Central memory CD8-positive, alpha-beta T cell (primary cell): ENCODE measurements at regions not wholly inside any gene's neighbourhood (a gene's known extent, or its start where the extent isn't known, plus 50 kb on each side); places are given as distances from the start of the nearest gene placed in this dataset.

Experiments
- ATAC-seq: fragments of 150-1000 bp; cut with Tn5 transposase; replicated peaks from 2 replicates; pipeline ENCODE4 v1.10.0; 2022; ENCODE audit warnings: mild to moderate bottlenecking, moderate FRiP score, moderate number of reproducible peaks; ENCODE audit not compliant: poor library complexity, severe bottlenecking; ENCODE audit errors: extremely low read depth
- DNase-seq, 2 donors: peaks; one replicate each; pipeline ENCODE4 v3.0.0; 2021; ENCODE audit warnings: low spot score in 2 of 2
- H3K27ac Mint-ChIP-seq: one replicate; pipeline ENCODE4 v1.8.0; 2022; ENCODE audit warnings: low read depth, mild to moderate bottlenecking, moderate library complexity, mixed read lengths
- H3K27me3 Mint-ChIP-seq: one replicate; pipeline ENCODE4 v1.8.0; 2022; ENCODE audit warnings: mixed read lengths
- H3K36me3 Mint-ChIP-seq: one replicate; pipeline ENCODE4 v1.8.0; 2022; ENCODE audit warnings: mild to moderate bottlenecking, moderate library complexity, mixed read lengths; ENCODE audit not compliant: insufficient read depth
- H3K4me1 Mint-ChIP-seq: one replicate; pipeline ENCODE4 v1.8.0; 2022; ENCODE audit warnings: mixed read lengths
- H3K4me3 Mint-ChIP-seq: one replicate; pipeline ENCODE4 v1.8.0; 2022; ENCODE audit warnings: mild to moderate bottlenecking, moderate library complexity, mixed read lengths
- H3K9me3 Mint-ChIP-seq: one replicate; pipeline ENCODE4 v1.8.0; 2022; ENCODE audit warnings: mixed read lengths

- Mint-ChIP-seq H3K27ac (no peak overlapping the region), H3K4me1 (no peaks in the 10 kb centered on the region), H3K9me3 (no peaks in the 10 kb centered on the region), H3K27me3 (peaks cover 53% of the 10 kb centered on the region), H3K4me3 (no peak overlapping the region), H3K36me3 (no peaks in the 10 kb centered on the region)
- ATAC-seq: no peak
- DNase-seq: no peak
Observed at GRCh38 chr17:62895320-62896301, 70.4 kb upstream of the TANC2 start.

GRCh38 chr17:62892870-62893338 is 73.1 kb upstream of the TANC2 start:
- Mint-ChIP-seq H3K9me3 (no peaks in the 10 kb centered on the region), H3K36me3 (no peaks in the 10 kb centered on the region), H3K4me1 (no peaks in the 10 kb centered on the region), H3K27ac (no peak overlapping the region), H3K4me3 (no peak overlapping the region), H3K27me3 (peaks cover 41% of the 10 kb centered on the region)
- DNase-seq (no peak), ATAC-seq (peak; percentile 19)

DNA sequence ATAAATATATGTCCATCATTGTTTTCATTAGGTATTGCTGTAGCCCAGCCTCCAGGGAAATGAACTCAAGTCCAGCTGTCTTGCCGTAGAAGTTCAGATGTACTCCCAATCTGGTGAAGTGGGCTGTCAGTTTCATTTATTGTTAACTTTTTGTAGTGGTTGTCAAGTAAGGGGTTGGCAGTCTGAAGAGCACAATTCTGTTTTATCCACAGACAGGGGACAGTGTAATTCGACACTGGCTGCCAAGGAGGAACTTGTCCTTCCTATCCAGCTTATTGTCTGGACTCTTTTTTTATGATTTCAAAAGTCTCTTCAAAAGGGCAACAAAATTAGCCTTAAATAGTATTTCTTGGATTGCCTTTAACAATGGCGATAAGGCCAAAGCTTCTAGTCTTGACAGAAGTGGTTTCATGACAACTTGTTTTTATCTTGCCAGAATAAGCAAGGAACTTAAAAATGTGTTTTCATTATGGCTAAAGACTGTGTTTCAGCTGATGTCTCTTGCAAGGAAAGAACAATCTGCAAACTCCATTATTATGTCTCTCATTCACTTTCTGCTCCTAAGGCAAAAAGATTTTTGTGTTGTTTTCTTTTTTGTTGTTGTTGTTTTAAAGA is 73.9 kb upstream of the TANC2 start:
- Mint-ChIP-seq H3K27me3 (peaks cover 41% of the 10 kb centered on the region), H3K9me3 (no peaks in the 10 kb centered on the region), H3K4me1 (no peaks in the 10 kb centered on the region), H3K4me3 (no peak overlapping the region), H3K27ac (no peak overlapping the region), H3K36me3 (no peaks in the 10 kb centered on the region)
- no peak for ATAC-seq
- DNase-seq: no peak

DNA sequence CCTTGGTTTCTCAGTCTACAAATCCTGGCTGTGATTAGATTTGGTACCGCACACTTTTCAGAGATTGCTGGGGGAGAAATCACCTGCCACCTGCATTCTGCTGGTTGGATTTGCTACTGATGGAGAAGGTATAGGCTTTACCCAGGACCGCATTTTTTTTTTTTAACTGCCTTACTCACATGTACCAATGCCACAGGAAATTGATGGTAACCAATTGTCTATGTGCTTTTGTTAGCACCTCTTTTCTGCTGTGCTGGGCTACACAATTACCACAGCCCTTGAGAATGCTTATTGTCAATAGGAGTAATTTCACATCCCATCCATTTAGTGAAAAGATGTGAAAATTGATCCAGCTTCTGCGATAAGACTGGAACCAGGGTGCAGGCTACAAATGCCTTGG is 74.4 kb upstream of the TANC2 start:
- Mint-ChIP-seq H3K4me3 (no peak overlapping the region), H3K9me3 (no peaks in the 10 kb centered on the region), H3K4me1 (no peaks in the 10 kb centered on the region), H3K27ac (no peak overlapping the region), H3K27me3 (peaks cover 41% of the 10 kb centered on the region), H3K36me3 (no peaks in the 10 kb centered on the region)
- DNase-seq (no peak), ATAC-seq (no peak)

- H3K9me3 Mint-ChIP-seq: no peaks in the 10 kb centered on the region
- H3K36me3 Mint-ChIP-seq: no peaks in the 10 kb centered on the region
- no peak overlapping the region for H3K27ac Mint-ChIP-seq
- ATAC-seq (no peak), DNase-seq (no peak)
- H3K4me3 Mint-ChIP-seq: no peak overlapping the region
- H3K4me1 Mint-ChIP-seq: no peaks in the 10 kb centered on the region
- peaks cover 37% of the 10 kb centered on the region for H3K27me3 Mint-ChIP-seq
Observed at GRCh38 chr17:62888765-62889164, 77.3 kb upstream of the TANC2 start.

DNA sequence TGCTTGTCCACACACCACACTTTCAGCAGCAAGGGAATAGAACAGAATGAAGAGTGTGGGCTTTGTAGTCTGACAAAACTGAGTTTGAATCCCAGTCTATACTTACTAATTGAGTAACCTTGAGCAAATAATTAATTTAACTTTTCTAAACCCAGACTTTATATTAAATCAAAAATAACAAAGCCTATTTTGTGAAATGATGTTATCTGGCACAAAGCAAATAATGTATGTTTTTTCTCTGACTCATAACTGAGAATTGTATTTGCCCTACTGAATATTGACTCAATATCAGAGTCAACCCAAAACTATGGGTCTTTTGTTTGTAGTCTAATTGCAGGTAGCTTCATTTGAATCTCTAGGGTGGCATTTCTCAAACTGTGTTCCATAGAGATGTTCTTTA is 77.9 kb upstream of the TANC2 start:
- Mint-ChIP-seq H3K4me3 (no peak overlapping the region), H3K36me3 (no peaks in the 10 kb centered on the region), H3K27me3 (peaks cover 37% of the 10 kb centered on the region), H3K27ac (no peak overlapping the region), H3K4me1 (no peaks in the 10 kb centered on the region), H3K9me3 (no peaks in the 10 kb centered on the region)
- ATAC-seq (no peak), DNase-seq (no peak)

- no peak for ATAC-seq
- Mint-ChIP-seq H3K36me3 (no peaks in the 10 kb centered on the region), H3K27ac (no peak overlapping the region), H3K4me3 (no peak overlapping the region), H3K27me3 (peaks cover 37% of the 10 kb centered on the region), H3K9me3 (no peaks in the 10 kb centered on the region), H3K4me1 (no peaks in the 10 kb centered on the region)
- no peak for DNase-seq
Observed at GRCh38 chr17:62887437-62887836, 78.6 kb upstream of the TANC2 start.

GRCh38 chr17:62884781-62885180 is 76.7 kb upstream of the MARCHF10 start:
- Mint-ChIP-seq H3K4me3 (no peak overlapping the region), H3K27ac (no peak overlapping the region), H3K4me1 (no peaks in the 10 kb centered on the region), H3K27me3 (peaks cover 47% of the 10 kb centered on the region), H3K36me3 (no peaks in the 10 kb centered on the region), H3K9me3 (no peaks in the 10 kb centered on the region)
- ATAC-seq (no peak), DNase-seq (no peak)

- no peaks in the 10 kb centered on the region for H3K4me1 Mint-ChIP-seq
- H3K27ac Mint-ChIP-seq: no peak overlapping the region
- peaks cover 45% of the 10 kb centered on the region for H3K27me3 Mint-ChIP-seq
- H3K36me3 Mint-ChIP-seq: no peaks in the 10 kb centered on the region
- H3K4me3 Mint-ChIP-seq: no peak overlapping the region
- no peak for DNase-seq
- ATAC-seq: no peak
- no peaks in the 10 kb centered on the region for H3K9me3 Mint-ChIP-seq
Observed at GRCh38 chr17:62882878-62883277, 74.8 kb upstream of the MARCHF10 start.

- Mint-ChIP-seq H3K4me1 (no peaks in the 10 kb centered on the region), H3K36me3 (no peaks in the 10 kb centered on the region), H3K27ac (no peak overlapping the region), H3K4me3 (no peak overlapping the region), H3K27me3 (peaks cover 39% of the 10 kb centered on the region), H3K9me3 (no peaks in the 10 kb centered on the region)
- no peak for DNase-seq
- no peak for ATAC-seq
Observed at GRCh38 chr17:62882284-62882683, 74.2 kb upstream of the MARCHF10 start.

- Mint-ChIP-seq H3K9me3 (no peaks in the 10 kb centered on the region), H3K36me3 (peaks cover 1% of the 10 kb centered on the region), H3K4me3 (no peak overlapping the region), H3K4me1 (no peaks in the 10 kb centered on the region), H3K27ac (no peak overlapping the region), H3K27me3 (peaks cover 47% of the 10 kb centered on the region)
- DNase-seq (no peak), ATAC-seq (no peak)
Observed at GRCh38 chr17:62880120-62880519, 72.0 kb upstream of the MARCHF10 start.

DNA sequence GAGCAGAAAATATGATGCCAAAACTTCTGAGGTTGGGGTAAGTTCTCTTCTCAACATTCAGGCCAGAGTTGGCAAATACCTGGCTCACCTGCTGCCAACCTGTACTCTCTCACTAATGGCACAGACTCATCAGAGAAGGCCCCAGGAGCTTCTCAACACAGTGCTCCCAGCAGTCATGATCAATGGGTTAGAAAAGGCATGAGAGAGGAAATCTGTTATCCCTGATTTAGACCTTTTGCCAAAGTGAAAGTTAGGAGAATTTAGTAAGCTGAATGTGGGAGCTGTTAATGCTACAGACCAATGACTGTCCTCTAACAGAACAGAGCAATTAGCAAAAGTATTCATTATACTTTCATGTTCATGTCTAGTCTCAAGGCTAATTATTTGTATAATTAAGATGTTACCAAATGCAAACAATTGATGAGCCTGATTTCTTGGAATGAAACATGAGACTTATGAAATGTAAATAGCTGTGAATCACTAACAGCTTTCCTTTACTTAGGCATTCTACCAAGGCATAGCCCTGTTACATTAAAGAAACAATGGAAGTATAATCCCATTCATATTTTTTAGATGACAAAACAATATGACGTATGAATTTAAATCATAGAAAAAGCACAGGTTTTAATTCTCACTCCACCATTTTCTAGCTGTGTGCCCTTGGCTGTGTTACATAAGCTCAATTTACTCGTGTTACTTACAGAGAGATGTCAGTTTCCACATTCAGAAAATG is 68.7 kb upstream of the MARCHF10 start:
- H3K36me3 Mint-ChIP-seq: peaks cover 1% of the 10 kb centered on the region
- H3K4me3 Mint-ChIP-seq: no peak overlapping the region
- H3K4me1 Mint-ChIP-seq: no peaks in the 10 kb centered on the region
- no peak for DNase-seq
- no peaks in the 10 kb centered on the region for H3K9me3 Mint-ChIP-seq
- no peak overlapping the region for H3K27ac Mint-ChIP-seq
- no peak for ATAC-seq
- H3K27me3 Mint-ChIP-seq: peaks cover 58% of the 10 kb centered on the region
